ENCODE measurements at regions not wholly inside any gene's neighbourhood (a gene's known extent, or its start where the extent isn't known, plus 50 kb on each side); places are given as distances from the start of the nearest gene placed in this dataset.

GRCh38 chr11:71182791-71183677 is 69.3 kb downstream of the SHANK2 start:
- H3K9me3 Mint-ChIP-seq (ENCODE audit: low read depth): no peaks in the 10 kb centered on the region
- H3K27ac Mint-ChIP-seq: no peak overlapping the region
- H3K4me3 Mint-ChIP-seq (ENCODE audit: low read depth): no peak overlapping the region
- no peak for TF ChIP-seq CTCF (IDR thresholded peaks at IDR 0.05; ENCODE audit: unreplicated experiment)
- peaks cover 28% of the 10 kb centered on the region for H3K4me1 Mint-ChIP-seq (ENCODE audit: low read depth)
- no peaks in the 10 kb centered on the region for H3K27me3 Mint-ChIP-seq
- no peak for DNase-seq (ENCODE audit: low spot score, unreplicated experiment)
- peaks cover 14% of the 10 kb centered on the region for H3K36me3 Mint-ChIP-seq (ENCODE audit: insufficient read depth)

GRCh38 chr11:71181566-71181965 is 70.8 kb downstream of the SHANK2 start:
- no peak overlapping the region for H3K27ac Mint-ChIP-seq

GRCh38 chr11:71180694-71181470 is 71.5 kb downstream of the SHANK2 start:
- no peak for DNase-seq (ENCODE audit: low spot score, unreplicated experiment)

More at GRCh38 chr11:71181566-71181965, 70.8 kb downstream of the SHANK2 start:
- TF ChIP-seq CTCF (IDR thresholded peaks at IDR 0.05; ENCODE audit: unreplicated experiment): no peak
- Mint-ChIP-seq H3K9me3 (ENCODE audit: low read depth) (peaks cover 11% of the 10 kb centered on the region), H3K4me1 (ENCODE audit: low read depth) (peaks cover 20% of the 10 kb centered on the region), H3K36me3 (ENCODE audit: insufficient read depth) (peaks cover 15% of the 10 kb centered on the region), H3K27me3 (no peaks in the 10 kb centered on the region), H3K4me3 (ENCODE audit: low read depth) (no peak overlapping the region)
- no peak for DNase-seq (ENCODE audit: low spot score, unreplicated experiment)

DNA sequence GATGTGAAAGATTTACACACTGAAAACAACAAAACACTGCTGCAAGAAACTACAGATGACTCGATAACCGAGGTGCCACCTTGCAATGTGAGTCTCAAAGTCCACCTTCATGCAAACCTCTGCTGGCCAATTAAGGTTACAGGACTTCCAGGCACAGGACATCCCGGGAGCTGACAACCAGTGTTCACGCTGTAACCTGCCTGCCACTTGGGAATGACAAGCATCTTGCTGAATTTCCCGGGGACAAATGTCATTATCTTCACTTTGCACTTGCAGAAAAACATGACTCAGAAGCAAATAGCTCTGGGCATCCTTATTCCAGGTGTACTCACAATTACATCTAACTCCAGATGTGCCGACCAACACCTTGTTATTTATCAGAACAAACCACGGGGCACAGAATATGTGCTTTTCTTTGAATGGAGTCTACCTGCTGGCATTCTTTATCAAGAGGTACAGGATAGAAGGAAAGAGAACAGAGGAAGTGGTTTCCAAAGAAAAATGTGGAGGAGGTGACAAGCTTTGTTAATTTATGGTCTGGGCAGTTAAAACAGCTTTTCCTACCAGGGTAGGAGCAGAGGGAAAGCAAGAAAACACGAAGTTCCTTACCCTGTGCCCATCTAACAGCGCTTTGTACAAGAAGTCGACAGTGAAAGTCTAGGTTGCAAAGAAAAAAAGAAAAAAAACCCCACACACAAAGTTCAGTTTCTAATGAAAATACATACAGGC is 72.3 kb downstream of the SHANK2 start:
- H3K27me3 Mint-ChIP-seq: no peaks in the 10 kb centered on the region
- H3K27ac Mint-ChIP-seq: peak overlapping the region; percentile 50
- H3K4me3 Mint-ChIP-seq (ENCODE audit: low read depth): no peak overlapping the region
- H3K36me3 Mint-ChIP-seq (ENCODE audit: insufficient read depth): peaks cover 11% of the 10 kb centered on the region
- peaks cover 25% of the 10 kb centered on the region for H3K4me1 Mint-ChIP-seq (ENCODE audit: low read depth)
- TF ChIP-seq CTCF (IDR thresholded peaks at IDR 0.05; ENCODE audit: unreplicated experiment): no peak
- DNase-seq (ENCODE audit: low spot score, unreplicated experiment): no peak
- H3K9me3 Mint-ChIP-seq (ENCODE audit: low read depth): peaks cover 14% of the 10 kb centered on the region

More at GRCh38 chr11:71180694-71181470, 71.5 kb downstream of the SHANK2 start:
- H3K9me3 Mint-ChIP-seq (ENCODE audit: low read depth): peaks cover 14% of the 10 kb centered on the region
- no peak overlapping the region for H3K4me3 Mint-ChIP-seq (ENCODE audit: low read depth)
- peaks cover 20% of the 10 kb centered on the region for H3K4me1 Mint-ChIP-seq (ENCODE audit: low read depth)
- no peak for TF ChIP-seq CTCF (IDR thresholded peaks at IDR 0.05; ENCODE audit: unreplicated experiment)
- peak overlapping the region; percentile 50 for H3K27ac Mint-ChIP-seq
- peaks cover 13% of the 10 kb centered on the region for H3K36me3 Mint-ChIP-seq (ENCODE audit: insufficient read depth)
- H3K27me3 Mint-ChIP-seq: no peaks in the 10 kb centered on the region

- Mint-ChIP-seq H3K27ac (no peak overlapping the region), H3K9me3 (ENCODE audit: low read depth) (peaks cover 14% of the 10 kb centered on the region), H3K4me1 (ENCODE audit: low read depth) (peaks cover 25% of the 10 kb centered on the region), H3K36me3 (ENCODE audit: insufficient read depth) (peaks cover 12% of the 10 kb centered on the region), H3K27me3 (no peaks in the 10 kb centered on the region), H3K4me3 (ENCODE audit: low read depth) (no peak overlapping the region)
- DNase-seq (ENCODE audit: low spot score, unreplicated experiment): no peak
- no peak for TF ChIP-seq CTCF (IDR thresholded peaks at IDR 0.05; ENCODE audit: unreplicated experiment)
These were observed 74.3 kb downstream of the SHANK2 start for GRCh38 chr11:71178076-71178475.
